ENCODE measurements at regions not wholly inside any gene's neighbourhood (a gene's known extent, or its start where the extent isn't known, plus 50 kb on each side); places are given as distances from the start of the nearest gene placed in this dataset.
"Not testable (repeated sequence)": the region's sequence is repeated elsewhere in the genome, so short reads cannot be mapped to it uniquely, and the experiment has no call there.

DNA sequence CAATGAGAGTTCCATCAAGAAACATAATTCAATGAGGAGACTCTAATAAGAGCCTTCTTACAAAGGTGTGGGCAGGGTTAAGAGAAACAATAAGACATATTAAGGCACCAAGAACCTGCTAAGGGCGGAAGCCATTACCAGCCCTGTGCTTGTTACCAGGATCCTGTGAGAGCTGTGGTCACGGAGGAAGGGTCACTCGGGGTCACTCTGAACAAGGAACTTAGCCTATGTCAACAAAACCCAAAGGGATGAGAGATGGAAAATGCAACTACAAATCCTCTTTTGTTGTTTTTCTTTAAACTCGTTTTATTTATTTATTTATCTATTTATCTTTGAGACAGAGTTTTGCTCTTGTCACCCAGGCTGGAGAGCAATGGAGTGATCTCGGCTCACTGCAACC is 460.4 kb upstream of the CCDC196 start:
- TF ChIP-seq EZH2 (IDR thresholded peaks at IDR 0.05): no peak
- TF ChIP-seq EZH2phosphoT487 (IDR thresholded peaks at IDR 0.05): no peak
- no peak for TF ChIP-seq CTCF (IDR thresholded peaks at IDR 0.05)
- Histone ChIP-seq H3K36me3 (no peaks in the 10 kb centered on the region), H3K27me3 (no peaks in the 10 kb centered on the region), H3K9me3 (ENCODE audit: low read depth) (no peaks in the 10 kb centered on the region), H3K4me3 (no peak overlapping the region), H3K4me1 (peaks cover 7% of the 10 kb centered on the region), H3F3A (ENCODE audit: low read depth) (no peaks in the 10 kb centered on the region), H2AFZ (replicated peaks) (no peak overlapping the region), H3K27ac (no peak overlapping the region), H3K9ac (no peak overlapping the region), H4K20me1 (ENCODE audit: low read depth) (no peaks in the 10 kb centered on the region), H3K79me2 (ENCODE audit: low read depth) (no peaks in the 10 kb centered on the region), H3K4me2 (no peak overlapping the region)
- no peak overlapping the region for H3K27ac Mint-ChIP-seq
- H3K36me3 Mint-ChIP-seq: no peaks in the 10 kb centered on the region
- no peak for DNase-seq (ENCODE audit: low spot score)
- H3K4me3 Mint-ChIP-seq: no peak overlapping the region
- peaks cover 2% of the 10 kb centered on the region for H3K27me3 Mint-ChIP-seq (ENCODE audit: insufficient read depth, low read depth)
- H3K4me1 Mint-ChIP-seq: peaks cover 5% of the 10 kb centered on the region
- H3K9me3 Mint-ChIP-seq: peaks cover 6% of the 10 kb centered on the region

DNA sequence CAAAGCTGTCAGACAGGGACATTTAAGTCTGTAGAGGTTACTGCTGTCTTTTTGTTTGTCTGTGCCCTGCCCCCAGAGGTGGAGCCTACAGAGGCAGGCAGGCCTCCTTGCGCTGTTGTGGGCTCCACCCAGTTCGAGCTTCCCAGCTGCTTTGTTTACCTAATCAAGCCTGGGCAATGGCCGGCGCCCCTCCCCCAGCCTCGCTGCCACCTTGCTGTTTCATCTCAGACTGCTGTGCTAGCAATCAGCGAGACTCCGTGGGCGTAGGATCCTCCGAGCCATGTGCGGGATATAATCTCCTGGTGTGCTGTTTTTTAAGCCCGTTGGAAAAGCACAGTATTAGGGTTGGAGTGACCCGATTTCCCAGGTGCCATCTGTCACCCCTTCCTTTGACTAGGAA is 454.2 kb upstream of the CCDC196 start:
- not testable (repeated sequence) for H4K20me1 ChIP-seq (ENCODE audit: low read depth); H3K9me3 ChIP-seq (ENCODE audit: low read depth); H3K4me3 Mint-ChIP-seq; DNase-seq (ENCODE audit: low spot score); H3K27me3 ChIP-seq; H3K27ac ChIP-seq; H3K9ac ChIP-seq; H3K4me3 ChIP-seq; H3K4me1 ChIP-seq; H3K79me2 ChIP-seq (ENCODE audit: low read depth); H3K27me3 Mint-ChIP-seq (ENCODE audit: insufficient read depth, low read depth); H2AFZ ChIP-seq (replicated peaks); H3K36me3 ChIP-seq; H3K36me3 Mint-ChIP-seq; H3K27ac Mint-ChIP-seq; H3K4me1 Mint-ChIP-seq; H3F3A ChIP-seq (ENCODE audit: low read depth); H3K4me2 ChIP-seq
- H3K9me3 Mint-ChIP-seq: peaks cover 26% of the 10 kb centered on the region

- no peaks in the 10 kb centered on the region for H3K27me3 Mint-ChIP-seq (ENCODE audit: insufficient read depth, low read depth)
- H3K4me1 ChIP-seq: no peaks in the 10 kb centered on the region
- H3K27me3 ChIP-seq: no peaks in the 10 kb centered on the region
- no peaks in the 10 kb centered on the region for H3K9me3 ChIP-seq (ENCODE audit: low read depth)
- H3F3A ChIP-seq (ENCODE audit: low read depth): no peaks in the 10 kb centered on the region
- no peak overlapping the region for H2AFZ ChIP-seq (replicated peaks)
- DNase-seq (ENCODE audit: low spot score): no peak
- no peaks in the 10 kb centered on the region for H3K36me3 ChIP-seq
- no peaks in the 10 kb centered on the region for H3K36me3 Mint-ChIP-seq
- H3K27ac Mint-ChIP-seq: no peak overlapping the region
- H3K9ac ChIP-seq: no peak overlapping the region
- no peak overlapping the region for H3K27ac ChIP-seq
- H4K20me1 ChIP-seq (ENCODE audit: low read depth): no peaks in the 10 kb centered on the region
- no peak overlapping the region for H3K4me3 Mint-ChIP-seq
- no peaks in the 10 kb centered on the region for H3K79me2 ChIP-seq (ENCODE audit: low read depth)
- H3K4me1 Mint-ChIP-seq: no peaks in the 10 kb centered on the region
- TF ChIP-seq EZH2phosphoT487 (IDR thresholded peaks at IDR 0.05) (no peak), EZH2 (IDR thresholded peaks at IDR 0.05) (no peak), CTCF (IDR thresholded peaks at IDR 0.05) (no peak)
- no peak overlapping the region for H3K4me2 ChIP-seq
- peaks cover 26% of the 10 kb centered on the region for H3K9me3 Mint-ChIP-seq
- no peak overlapping the region for H3K4me3 ChIP-seq
These were observed 453.4 kb upstream of the CCDC196 start for GRCh38 chr14:66032800-66033199.

DNA sequence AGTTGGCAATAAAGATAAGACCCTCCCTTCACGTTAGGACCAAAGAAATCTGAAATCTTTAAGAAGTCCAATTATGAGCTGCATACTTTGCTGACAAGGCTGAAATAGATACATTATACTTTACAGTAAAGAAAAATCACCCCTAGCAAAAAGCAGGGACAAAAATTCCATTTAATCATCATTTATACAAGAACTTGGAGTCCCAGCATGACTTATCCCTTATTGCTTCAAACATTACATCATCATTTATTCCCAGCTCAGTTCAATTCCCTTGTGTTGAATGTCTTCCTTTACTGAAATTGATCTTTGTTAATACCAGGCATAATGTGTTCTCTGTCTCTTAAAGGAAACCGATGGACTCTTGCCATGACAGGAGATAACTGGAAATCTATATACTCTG is 449.6 kb upstream of the CCDC196 start:
- Histone ChIP-seq H3K4me1 (no peaks in the 10 kb centered on the region), H3K79me2 (ENCODE audit: low read depth) (no peaks in the 10 kb centered on the region), H3F3A (ENCODE audit: low read depth) (no peaks in the 10 kb centered on the region), H3K4me3 (no peak overlapping the region), H3K27ac (no peak overlapping the region), H3K4me2 (no peak overlapping the region), H3K9me3 (ENCODE audit: low read depth) (no peaks in the 10 kb centered on the region), H4K20me1 (ENCODE audit: low read depth) (no peaks in the 10 kb centered on the region), H3K9ac (no peak overlapping the region), H3K36me3 (no peaks in the 10 kb centered on the region), H2AFZ (replicated peaks) (no peak overlapping the region), H3K27me3 (no peaks in the 10 kb centered on the region)
- Mint-ChIP-seq H3K9me3 (peaks cover 14% of the 10 kb centered on the region), H3K27ac (no peak overlapping the region), H3K36me3 (no peaks in the 10 kb centered on the region), H3K27me3 (ENCODE audit: insufficient read depth, low read depth) (no peaks in the 10 kb centered on the region), H3K4me1 (no peaks in the 10 kb centered on the region), H3K4me3 (no peak overlapping the region)
- no peak for DNase-seq (ENCODE audit: low spot score)
- no peak for TF ChIP-seq CTCF (IDR thresholded peaks at IDR 0.05)
- no peak for TF ChIP-seq EZH2phosphoT487 (IDR thresholded peaks at IDR 0.05)
- TF ChIP-seq EZH2 (IDR thresholded peaks at IDR 0.05): no peak

Measured in neural progenitor cell (in vitro differentiated cells).